Lower leg skin (tissue), 4 donors: ENCODE measurements at regions not wholly inside any gene's neighbourhood (a gene's known extent, or its start where the extent isn't known, plus 50 kb on each side); places are given as distances from the start of the nearest gene placed in this dataset.

Source experiments
- DNase-seq, 2 donors: peaks; one replicate each; pipeline ENCODE4 v3.0.0-alpha.2; 2019; ENCODE audit warnings: low spot score in 2 of 2
- H3K4me3 ChIP-seq: fragments of 200-600 bp; sonication (generic); 2 replicates; pipeline ENCODE4 v1.5.1; 2017; ENCODE audit warnings: mild to moderate bottlenecking, low read depth; ENCODE audit not compliant: poor library complexity, severe bottlenecking
- POLR2A ChIP-seq, 2 donors: fragments of 450-650 bp; IDR thresholded peaks; one replicate each; pipeline ENCODE4 v1.6.1; 2016 to 2017; ENCODE audit warnings: antibody characterized with exemption in 2 of 2, mild to moderate bottlenecking in 1 of 2, moderate library complexity in 1 of 2
- WGBS, 2 donors: methylation state at CpG; one replicate each; pipeline ENCODE4 v1.1.5; 2018; 5-methylcytosine and 5-hydroxymethylcytosine counted together
- intact Hi-C: fragments of 100-400 bp; cut with DNase I; formaldehyde crosslinking; loops from one replicate; pipeline ENCODE4 v1.15.0; 2023; ENCODE audit warnings: low total_unique reads
- TF ChIP-seq, protein P1 (sequence below), 3 donors: fragments of 450-650 bp; IDR thresholded peaks; one replicate each; pipeline ENCODE4 v1.5.1; 2016; ENCODE audit warnings: antibody characterized with exemption in 3 of 3, mild to moderate bottlenecking in 3 of 3, moderate library complexity in 2 of 3

DNA sequence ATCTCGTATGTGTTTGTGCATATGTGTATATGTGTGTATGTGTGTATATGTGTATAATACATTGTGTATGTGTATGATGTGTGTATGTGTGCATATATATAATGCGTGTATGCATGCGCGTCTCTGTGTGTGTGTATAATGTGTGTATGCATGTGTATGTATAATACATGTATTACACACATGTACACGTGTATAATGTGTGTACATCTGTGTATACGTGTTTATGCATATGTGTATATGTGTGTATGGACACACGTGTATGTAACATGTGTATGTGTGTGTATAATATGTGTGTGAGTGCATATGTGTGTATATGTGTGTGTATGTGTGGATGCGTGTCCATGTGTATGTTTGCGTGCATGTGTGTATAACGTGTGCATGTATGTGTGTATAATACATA lies 433.7 kb upstream of the RBFOX1 start:
- WGBS, 2 donors, result 80 to 85% methylated on average over 10 of the region's 10 CpGs
- intact Hi-C loops, result no loop called here
- H3K4me3 ChIP-seq, result no peak overlapping the region
- no peak for DNase-seq
- TF ChIP-seq POLR2A (IDR thresholded peaks at IDR 0.05), result no peak
- TF ChIP-seq, protein P1, sequence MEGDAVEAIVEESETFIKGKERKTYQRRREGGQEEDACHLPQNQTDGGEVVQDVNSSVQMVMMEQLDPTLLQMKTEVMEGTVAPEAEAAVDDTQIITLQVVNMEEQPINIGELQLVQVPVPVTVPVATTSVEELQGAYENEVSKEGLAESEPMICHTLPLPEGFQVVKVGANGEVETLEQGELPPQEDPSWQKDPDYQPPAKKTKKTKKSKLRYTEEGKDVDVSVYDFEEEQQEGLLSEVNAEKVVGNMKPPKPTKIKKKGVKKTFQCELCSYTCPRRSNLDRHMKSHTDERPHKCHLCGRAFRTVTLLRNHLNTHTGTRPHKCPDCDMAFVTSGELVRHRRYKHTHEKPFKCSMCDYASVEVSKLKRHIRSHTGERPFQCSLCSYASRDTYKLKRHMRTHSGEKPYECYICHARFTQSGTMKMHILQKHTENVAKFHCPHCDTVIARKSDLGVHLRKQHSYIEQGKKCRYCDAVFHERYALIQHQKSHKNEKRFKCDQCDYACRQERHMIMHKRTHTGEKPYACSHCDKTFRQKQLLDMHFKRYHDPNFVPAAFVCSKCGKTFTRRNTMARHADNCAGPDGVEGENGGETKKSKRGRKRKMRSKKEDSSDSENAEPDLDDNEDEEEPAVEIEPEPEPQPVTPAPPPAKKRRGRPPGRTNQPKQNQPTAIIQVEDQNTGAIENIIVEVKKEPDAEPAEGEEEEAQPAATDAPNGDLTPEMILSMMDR (IDR thresholded peaks at IDR 0.05), result no peak

DNA sequence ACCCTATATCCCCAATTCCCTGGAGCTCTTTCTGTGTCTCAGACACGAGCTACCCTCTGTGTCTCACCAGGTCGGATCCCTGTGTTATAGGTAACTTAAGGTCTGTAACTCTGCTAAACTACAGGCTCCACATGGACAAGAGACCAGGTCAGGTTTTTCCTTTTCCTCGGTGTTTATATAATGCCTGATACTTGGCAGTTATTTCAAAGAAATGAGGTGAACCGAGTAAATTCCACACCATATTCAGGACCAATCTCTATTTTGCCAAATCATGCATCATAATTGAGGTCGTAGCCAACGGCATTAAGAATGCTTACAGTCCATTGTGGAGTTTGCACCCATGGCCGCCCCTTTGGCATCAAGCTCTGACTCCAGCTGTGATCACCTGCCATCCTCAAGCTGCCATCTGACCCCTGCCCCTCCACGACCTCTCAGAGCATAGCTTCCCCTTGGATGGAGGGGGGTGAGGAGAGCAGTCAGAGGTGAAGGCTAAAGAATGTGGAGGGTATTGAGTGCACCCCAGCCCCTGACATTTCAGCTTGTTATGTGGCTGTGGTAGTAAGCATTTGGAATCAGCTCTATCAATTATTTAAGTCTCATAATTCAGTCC lies 434.7 kb upstream of the RBFOX1 start:
- no peak for TF ChIP-seq POLR2A (IDR thresholded peaks at IDR 0.05)
- TF ChIP-seq, protein P1 (IDR thresholded peaks at IDR 0.05), result no peak
- DNase-seq, result no peak
- H3K4me3 ChIP-seq, result no peak overlapping the region
- whole genome bisulfite sequencing, 2 donors, result 61 to 63% methylated on average over 8 of the region's 8 CpGs
- intact Hi-C loops, result no loop called here

DNA sequence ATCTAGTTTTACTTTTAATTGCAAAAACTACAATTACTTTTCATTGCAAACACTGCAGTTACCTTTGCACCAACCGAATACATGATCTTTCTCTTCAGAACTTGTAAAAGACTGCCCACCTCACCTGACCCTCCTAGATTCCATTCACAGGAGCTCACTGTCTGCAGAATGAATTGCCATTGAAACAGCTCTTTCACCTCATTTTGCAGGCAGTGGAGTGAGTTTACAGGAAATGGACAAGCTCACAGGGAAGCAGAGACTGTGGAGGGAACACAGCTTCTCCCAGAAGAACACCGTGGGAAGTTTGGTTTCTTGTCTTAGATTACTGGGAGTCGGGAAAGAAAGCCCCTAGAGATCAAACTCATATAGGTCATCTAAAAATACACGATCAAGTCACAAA lies 439.7 kb upstream of the RBFOX1 start:
- no peak for DNase-seq
- WGBS, 2 donors, result 59 to 64% methylated on average over 4 of the region's 4 CpGs

DNA sequence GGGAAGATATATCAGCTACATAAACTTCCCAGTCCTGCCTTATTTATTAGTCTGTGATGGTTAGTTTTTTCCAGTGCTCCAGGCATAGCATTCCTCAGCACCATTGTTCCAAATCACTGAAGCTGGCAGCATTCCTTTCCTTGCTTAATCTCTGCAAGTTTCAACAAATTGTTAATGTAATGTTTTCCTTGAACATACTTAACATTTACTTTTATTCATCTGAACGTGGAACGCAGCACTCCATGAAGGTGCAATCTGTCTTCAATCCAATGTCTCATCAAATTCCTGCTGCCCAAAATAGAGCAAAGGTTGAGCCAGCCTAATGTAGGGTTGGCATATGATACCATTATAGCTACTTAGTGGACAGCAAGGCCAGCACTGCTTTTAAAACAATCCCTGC lies 441.1 kb upstream of the RBFOX1 start:
- intact Hi-C loops, result no loop called here
- no peak overlapping the region for H3K4me3 ChIP-seq
- 40 to 49% methylated on average over 2 of the region's 2 CpGs for WGBS, 2 donors
- DNase-seq, result no peak
- no peak for TF ChIP-seq POLR2A (IDR thresholded peaks at IDR 0.05)
- TF ChIP-seq, protein P1 (IDR thresholded peaks at IDR 0.05), result no peak

More for the DNA sequence above, 439.7 kb upstream of the RBFOX1 start:
- H3K4me3 ChIP-seq, result no peak overlapping the region
- TF ChIP-seq, protein P1 (IDR thresholded peaks at IDR 0.05), result no peak
- no peak for TF ChIP-seq POLR2A (IDR thresholded peaks at IDR 0.05)
- intact Hi-C loops, result no loop called here

DNA sequence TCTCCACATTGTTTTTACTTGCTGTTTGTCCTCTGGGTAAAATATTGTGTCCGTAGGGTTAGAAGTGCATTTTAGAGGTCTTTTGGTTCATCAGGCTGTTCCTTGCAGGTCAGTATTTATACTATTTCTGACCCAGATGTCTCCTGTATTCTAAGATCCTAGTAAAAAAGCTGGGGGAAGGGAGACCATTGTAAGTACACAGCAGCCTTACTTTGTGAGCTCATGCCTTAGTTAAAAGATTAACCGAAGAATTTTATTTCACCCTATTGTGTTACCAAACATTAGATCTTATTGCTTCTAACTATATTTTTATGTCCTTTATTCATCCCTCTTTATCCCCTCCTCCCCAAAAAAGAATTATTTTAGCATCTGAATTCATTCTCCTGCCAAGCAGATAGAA lies 444.1 kb upstream of the RBFOX1 start:
- DNase-seq, result no peak
- no peak overlapping the region for H3K4me3 ChIP-seq
- TF ChIP-seq POLR2A (IDR thresholded peaks at IDR 0.05), result no peak
- TF ChIP-seq, protein P1 (IDR thresholded peaks at IDR 0.05), result no peak
- intact Hi-C loops, result no loop called here
- WGBS, 2 donors, result 76 to 80% methylated on average over 2 of the region's 2 CpGs

DNA sequence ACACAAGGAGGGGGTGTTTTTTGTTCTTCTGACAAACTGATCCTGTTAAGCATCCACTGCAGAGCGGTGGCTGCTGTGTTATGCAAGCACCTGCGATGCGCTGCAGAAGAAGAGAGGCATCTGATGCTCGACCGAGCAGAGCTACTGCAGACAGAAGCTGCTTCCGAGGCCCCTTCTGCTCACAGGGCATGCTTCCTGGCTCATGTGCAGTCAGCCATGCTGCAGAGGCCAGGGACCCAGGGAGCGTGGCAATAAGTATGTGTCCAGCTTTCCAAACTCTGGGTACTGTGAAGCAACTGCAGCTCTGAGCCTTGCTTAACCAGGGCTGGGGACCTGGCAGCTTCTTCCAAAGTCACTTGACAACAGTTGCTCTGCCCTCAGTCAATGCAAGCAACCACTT lies 448.6 kb upstream of the RBFOX1 start:
- H3K4me3 ChIP-seq, result no peak overlapping the region

More for the DNA sequence above, 448.6 kb upstream of the RBFOX1 start:
- intact Hi-C loops, result no loop called here
- TF ChIP-seq, protein P1 (IDR thresholded peaks at IDR 0.05), result no peak
- TF ChIP-seq POLR2A (IDR thresholded peaks at IDR 0.05), result no peak
- DNase-seq, result no peak
- 54 to 68% methylated on average over 7 of the region's 7 CpGs for WGBS, 2 donors
